Heart right ventricle (tissue), 16 donors: ENCODE measurements at regions not wholly inside any gene's neighbourhood (a gene's known extent, or its start where the extent isn't known, plus 50 kb on each side); places are given as distances from the start of the nearest gene placed in this dataset.

Experiments
- ATAC-seq, 8 donors: fragments of 200-7000 bp; cut with Tn5 transposase; one replicate each; pipeline ENCODE4 v1.9.1; 2020; ENCODE audit warnings: mild to moderate bottlenecking in 8 of 8, moderate library complexity in 8 of 8, moderate number of reproducible peaks in 1 of 8
- DNase-seq, 2 donors: peaks; one replicate each; pipeline ENCODE4 v3.0.0-alpha.2; 2020
- H3K27ac ChIP-seq, 10 donors: fragments of 200-600 bp; sonication (generic) in 2 of 10; one replicate each; pipeline versions ENCODE4 v1.5.0 to v1.8.0; 2020 to 2022; ENCODE audit warnings: mild to moderate bottlenecking in 3 of 10
- H3K27me3 ChIP-seq, 7 donors: fragments of 200-600 bp; one replicate each; pipeline ENCODE4 v1.8.0; 2021 to 2022; ENCODE audit warnings: mild to moderate bottlenecking in 2 of 7
- H3K36me3 ChIP-seq, 9 donors: fragments of 200-600 bp; sonication (generic) in 1 of 9; one replicate each; pipeline versions ENCODE4 v1.5.0 to v1.8.0; 2020 to 2022; ENCODE audit warnings: mild to moderate bottlenecking in 2 of 9
- H3K4me1 ChIP-seq, 9 donors: fragments of 200-600 bp; sonication (generic) in 1 of 9; one replicate each; pipeline versions ENCODE4 v1.5.0 to v1.8.0; 2020 to 2022; ENCODE audit warnings: mild to moderate bottlenecking in 4 of 9
- H3K4me3 ChIP-seq, 10 donors: fragments of 200-600 bp; sonication (generic) in 2 of 10; one replicate each; pipeline versions ENCODE4 v1.5.0 to v1.8.0; 2020 to 2022; ENCODE audit warnings: mild to moderate bottlenecking in 7 of 10, moderate library complexity in 2 of 10
- H3K9me3 ChIP-seq, 11 donors: fragments of 200-600 bp in 10 of 11; sonication (generic) in 2 of 11; one replicate each; pipeline versions ENCODE4 v1.5.0 to v1.8.0; 2013 to 2022; ENCODE audit warnings: mild to moderate bottlenecking in 2 of 11, control low read depth in 1 of 11, moderate library complexity in 1 of 11
- WGBS, 2 donors: extraction: QIAGEN DNeasy Blood & Tissue Kit; methylation state at CpG; one replicate each; pipeline ENCODE4 v1.1.7; 2013; ENCODE audit warnings: inconsistent platforms in 1 of 2; 5-methylcytosine and 5-hydroxymethylcytosine counted together
- intact Hi-C, 10 donors: fragments of 100-400 bp; cut with DNase I; formaldehyde crosslinking; loops; one replicate each; pipeline versions ENCODE4 v1.11.1 to v1.14.2; 2022
- TF ChIP-seq, protein P1 (sequence below), 9 donors: fragments of 200-600 bp; sonication (generic) in 2 of 9; IDR thresholded peaks; one replicate each; pipeline versions ENCODE4 v1.5.0 to v1.8.0; 2021 to 2022; ENCODE audit warnings: antibody characterized with exemption in 9 of 9, mild to moderate bottlenecking in 5 of 9, moderate library complexity in 1 of 9
- donor health status: Arrhythmogenic right ventricular cardiomyopathy.
- donor health status: ischemic (EF 13 %, LVEDD 7.1; RV severe dilation, severe dysfunction).
- donor health status: healthy with polysubstance abuse.
- donor health status: DM: no; HTN: yes; CAD: no.
- donor health status: DM: no; HTN: no; CAD: no.
- donor health status: ischemic (EF 25% LVEDD 6.9; RV normal size, moderate dysfunction).
- donor health status: ischemic (EF 25% LVEDD 5.7; RV mildly dilated, moderate dysfunction).
- donor health status: healthy.
- donor health status: DM: yes; HTN: yes; CAD: no.
- donor health status: Ischemic cardiomyopathy.
- donor health status: ischemic (EF 35%, LVEDD 5.7; RV mildly dilated, moderate dysfunction).
- donor health status: nonischemic (EF 11% LVEDD 7.7; RV severe dilation, severe dysfunction).
- donor health status: DM: yes; HTN: yes; CAD: no.
- donor health status: PGD.
- donor health status: ischemic (EF 29% LVEDD 5.4; RV normal size, mild dysfunction).
- donor health status: nonischemic (EF 23%, LVEDD 6.1; RV moderate dilation, normal function).

GRCh38 chr16:6216836-6217235 is 1115.8 kb upstream of the RBFOX1 start:
- Histone ChIP-seq H3K36me3 (no peaks in the 10 kb centered on the region), H3K4me1 (no peaks in the 10 kb centered on the region), H3K9me3 (peaks cover 0 to 23% (median 0%) of the 10 kb centered on the region in 11 donors), H3K4me3 (no peak overlapping the region), H3K27me3 (no peaks in the 10 kb centered on the region), H3K27ac (no peak overlapping the region)
- ATAC-seq (no peak), DNase-seq (no peak)
- WGBS, 2 donors = 53 to 56% methylated on average over 7 of the region's 7 CpGs
- TF ChIP-seq, protein P1, sequence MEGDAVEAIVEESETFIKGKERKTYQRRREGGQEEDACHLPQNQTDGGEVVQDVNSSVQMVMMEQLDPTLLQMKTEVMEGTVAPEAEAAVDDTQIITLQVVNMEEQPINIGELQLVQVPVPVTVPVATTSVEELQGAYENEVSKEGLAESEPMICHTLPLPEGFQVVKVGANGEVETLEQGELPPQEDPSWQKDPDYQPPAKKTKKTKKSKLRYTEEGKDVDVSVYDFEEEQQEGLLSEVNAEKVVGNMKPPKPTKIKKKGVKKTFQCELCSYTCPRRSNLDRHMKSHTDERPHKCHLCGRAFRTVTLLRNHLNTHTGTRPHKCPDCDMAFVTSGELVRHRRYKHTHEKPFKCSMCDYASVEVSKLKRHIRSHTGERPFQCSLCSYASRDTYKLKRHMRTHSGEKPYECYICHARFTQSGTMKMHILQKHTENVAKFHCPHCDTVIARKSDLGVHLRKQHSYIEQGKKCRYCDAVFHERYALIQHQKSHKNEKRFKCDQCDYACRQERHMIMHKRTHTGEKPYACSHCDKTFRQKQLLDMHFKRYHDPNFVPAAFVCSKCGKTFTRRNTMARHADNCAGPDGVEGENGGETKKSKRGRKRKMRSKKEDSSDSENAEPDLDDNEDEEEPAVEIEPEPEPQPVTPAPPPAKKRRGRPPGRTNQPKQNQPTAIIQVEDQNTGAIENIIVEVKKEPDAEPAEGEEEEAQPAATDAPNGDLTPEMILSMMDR (IDR thresholded peaks at IDR 0.05) = no peak
- intact Hi-C loops = no loop called here

DNA sequence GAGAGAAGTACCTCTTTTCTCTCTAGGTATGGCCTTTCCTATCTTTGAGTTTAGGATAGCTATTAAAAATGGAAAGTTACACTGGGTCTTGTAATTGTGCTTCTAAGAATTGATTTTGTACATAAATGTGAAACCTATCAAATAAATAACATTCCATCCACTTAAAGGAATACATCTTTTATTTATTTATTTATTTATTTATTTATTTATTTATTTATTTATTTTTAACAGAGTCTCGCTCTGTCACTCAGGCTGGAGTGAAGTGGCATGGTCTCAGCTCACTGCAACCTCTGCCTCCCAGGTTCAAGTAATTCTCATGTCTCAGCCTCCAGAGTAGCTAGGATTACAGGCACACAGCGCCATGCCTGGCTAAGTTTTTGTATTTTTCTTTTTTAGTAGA is 1114.0 kb upstream of the EEF2KMT start:
- Histone ChIP-seq H3K36me3 (no peaks in the 10 kb centered on the region), H3K4me1 (no peaks in the 10 kb centered on the region), H3K27me3 (no peaks in the 10 kb centered on the region), H3K4me3 (no peak overlapping the region), H3K9me3 (peaks cover 0 to 13% (median 0%) of the 10 kb centered on the region in 11 donors), H3K27ac (no peak overlapping the region)
- WGBS, 2 donors = 65 to 72% methylated on average over 2 of the region's 2 CpGs
- ATAC-seq (no peak), DNase-seq (no peak)
- intact Hi-C loops = no loop called here
- TF ChIP-seq, protein P1 (IDR thresholded peaks at IDR 0.05) = no peak

DNA sequence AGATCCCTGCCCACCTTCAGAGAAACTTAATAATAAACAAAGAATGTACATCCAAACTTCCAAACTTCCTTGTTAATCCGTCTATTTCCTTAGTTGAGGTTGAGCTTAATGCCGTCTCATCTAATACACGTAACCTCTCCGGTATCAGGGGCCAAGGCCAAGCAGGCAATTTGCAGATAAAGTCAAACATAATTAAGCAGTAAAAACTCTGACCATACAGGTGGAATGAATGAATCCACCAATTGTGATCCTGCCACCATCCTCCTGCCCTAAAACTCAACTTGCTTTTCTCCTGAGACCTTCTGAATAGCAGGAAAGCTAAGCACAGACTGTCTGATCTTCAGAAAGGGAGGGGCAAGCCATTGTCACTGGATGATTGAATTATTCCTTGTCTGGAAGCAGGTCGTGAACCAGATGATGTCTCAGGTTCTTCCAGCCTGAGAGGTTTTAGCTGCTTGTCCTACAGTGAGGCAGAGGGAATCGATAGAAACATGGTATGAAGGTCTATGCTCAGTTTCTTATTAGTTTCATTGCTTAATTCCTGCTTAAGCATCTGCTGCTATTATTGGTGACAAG is 1111.8 kb upstream of the EEF2KMT start:
- DNase-seq (no peak), ATAC-seq (no peak)
- TF ChIP-seq, protein P1 (IDR thresholded peaks at IDR 0.05) = no peak
- Histone ChIP-seq H3K4me3 (no peak overlapping the region), H3K4me1 (no peaks in the 10 kb centered on the region), H3K9me3 (peaks cover 0 to 13% (median 0%) of the 10 kb centered on the region in 11 donors), H3K36me3 (no peaks in the 10 kb centered on the region), H3K27ac (no peak overlapping the region), H3K27me3 (no peaks in the 10 kb centered on the region)
- 49 to 56% methylated on average over 6 of the region's 6 CpGs for WGBS, 2 donors
- intact Hi-C loops = no loop called here

- no peaks in the 10 kb centered on the region for H3K27me3 ChIP-seq
- DNase-seq (no peak), ATAC-seq (no peak)
- intact Hi-C loops = no loop called here
- 79% methylated on average over 3 of the region's 3 CpGs for WGBS, 2 donors
- H3K36me3 ChIP-seq = no peaks in the 10 kb centered on the region
- no peaks in the 10 kb centered on the region for H3K4me1 ChIP-seq
- H3K4me3 ChIP-seq = no peak overlapping the region
- TF ChIP-seq, protein P1 (IDR thresholded peaks at IDR 0.05) = no peak
- peaks cover 0 to 9% (median 0%) of the 10 kb centered on the region in 11 donors for H3K9me3 ChIP-seq
- H3K27ac ChIP-seq = no peak overlapping the region
These were observed 1110.0 kb upstream of the EEF2KMT start for GRCh38 chr16:6207580-6207979.
